Naive thymus-derived CD4-positive, alpha-beta T cell (primary cell): ENCODE measurements at regions not wholly inside any gene's neighbourhood (a gene's known extent, or its start where the extent isn't known, plus 50 kb on each side); places are given as distances from the start of the nearest gene placed in this dataset.

ENCODE experiments used
- ATAC-seq: fragments of 150-1000 bp; cut with Tn5 transposase; 2 replicates; pipeline ENCODE4 v1.10.0; 2021; ENCODE audit warnings: mild to moderate bottlenecking, moderate library complexity
- CTCF ChIA-PET: fragments of 350-600 bp; sonication (Branson Sonifier 250); formaldehyde crosslinking; loops from one replicate; lab custom pipeline; 2021; ENCODE audit warnings: antibody characterized with exemption; lab: Charles Lee
- POLR2A ChIA-PET: fragments of 350-600 bp; sonication (Branson Sonifier 250); formaldehyde crosslinking; loops from one replicate; lab custom pipeline; 2021; ENCODE audit warnings: antibody characterized with exemption, inconsistent platforms; lab: Charles Lee
- DNase-seq, 9 donors: peaks; one replicate each; pipeline versions ENCODE4 v3.0.0 to v3.0.0-alpha.2; 2020 to 2022; ENCODE audit warnings: mixed read lengths in 1 of 9
- H3K27ac ChIP-seq: one replicate; pipeline ENCODE4 v1.7.0; 2013; ENCODE audit warnings: mild to moderate bottlenecking, low read depth, low read length, moderate library complexity
- H3K27me3 ChIP-seq, 2 donors: one replicate each; pipeline ENCODE4 v1.7.0; 2013; ENCODE audit warnings: low read length in 2 of 2, mild to moderate bottlenecking in 2 of 2, moderate library complexity in 2 of 2; ENCODE audit not compliant: control insufficient read depth in 2 of 2, insufficient read depth in 2 of 2
- H3K36me3 ChIP-seq, 3 experiments: 1 replicate in 2 of 3; 2 replicates in 1 of 3; pipeline ENCODE4 v1.7.0; 2013; ENCODE audit warnings: low read length in 3 of 3, mild to moderate bottlenecking in 3 of 3, moderate library complexity in 1 of 3; ENCODE audit not compliant: insufficient read depth in 3 of 3, control insufficient read depth in 2 of 3
- H3K4me1 ChIP-seq, 2 donors: one replicate each; pipeline ENCODE4 v1.7.0; 2013; ENCODE audit warnings: low read length in 2 of 2, mild to moderate bottlenecking in 2 of 2, moderate library complexity in 1 of 2; ENCODE audit not compliant: control insufficient read depth in 2 of 2, insufficient read depth in 2 of 2
- H3K4me3 ChIP-seq: 2 replicates; pipeline ENCODE4 v1.7.0; 2013; ENCODE audit warnings: mild to moderate bottlenecking, low read length
- H3K9me3 ChIP-seq, 3 experiments: 1 replicate in 2 of 3; 2 replicates in 1 of 3; pipeline ENCODE4 v1.7.0; 2013; ENCODE audit warnings: low read length in 3 of 3; ENCODE audit not compliant: control insufficient read depth in 2 of 3
- H3K27ac Mint-ChIP-seq, 9 donors: one replicate each; pipeline ENCODE4 v1.8.0; 2020 to 2022; ENCODE audit warnings: mixed read lengths in 9 of 9, mild to moderate bottlenecking in 8 of 9, moderate library complexity in 5 of 9, inconsistent platforms in 2 of 9
- H3K27me3 Mint-ChIP-seq, 5 donors: one replicate each; pipeline ENCODE4 v1.8.0; 2021 to 2022; ENCODE audit warnings: mixed read lengths in 5 of 5, mild to moderate bottlenecking in 1 of 5
- H3K36me3 Mint-ChIP-seq, 5 donors: one replicate each; pipeline ENCODE4 v1.8.0; 2020 to 2022; ENCODE audit warnings: mixed read lengths in 5 of 5, mild to moderate bottlenecking in 3 of 5, inconsistent platforms in 1 of 5
- H3K4me1 Mint-ChIP-seq, 7 donors: one replicate each; pipeline ENCODE4 v1.8.0; 2020 to 2022; ENCODE audit warnings: mixed read lengths in 7 of 7, mild to moderate bottlenecking in 3 of 7, inconsistent platforms in 1 of 7
- H3K4me3 Mint-ChIP-seq, 10 donors: one replicate each; pipeline ENCODE4 v1.8.0; 2020 to 2022; ENCODE audit warnings: mild to moderate bottlenecking in 10 of 10, mixed read lengths in 10 of 10, moderate library complexity in 6 of 10, inconsistent platforms in 2 of 10
- H3K9me3 Mint-ChIP-seq, 11 donors: one replicate each; pipeline ENCODE4 v1.8.0; 2020 to 2022; ENCODE audit warnings: mixed read lengths in 11 of 11, mild to moderate bottlenecking in 4 of 11, inconsistent platforms in 1 of 11, moderate library complexity in 1 of 11
- intact Hi-C, 2 donors: fragments of 100-400 bp; cut with micrococcal nuclease; formaldehyde crosslinking; loops; one replicate each; pipeline ENCODE4 v1.15.1; 2023

- no peaks in the 10 kb centered on the region for H3K27me3 ChIP-seq
- intact Hi-C loops: no loop called here
- CTCF ChIA-PET: no interaction called here
- no peak overlapping the region for H3K4me3 ChIP-seq
- H3K36me3 ChIP-seq: no peaks in the 10 kb centered on the region
- Mint-ChIP-seq H3K4me1 (no peaks in the 10 kb centered on the region), H3K27me3 (peaks cover 0 to 7% (median 0%) of the 10 kb centered on the region in 5 donors), H3K9me3 (peaks cover 0 to 3% (median 0%) of the 10 kb centered on the region in 11 donors), H3K27ac (no peak overlapping the region), H3K4me3 (no peak overlapping the region), H3K36me3 (no peaks in the 10 kb centered on the region)
- no peaks in the 10 kb centered on the region for H3K4me1 ChIP-seq
- no peaks in the 10 kb centered on the region for H3K9me3 ChIP-seq
- no peak for ATAC-seq
- no peak for DNase-seq
- POLR2A ChIA-PET: no interaction called here
- no peak overlapping the region for H3K27ac ChIP-seq
Measured at GRCh38 chr15:37165395-37165794, 65.0 kb upstream of the MEIS2 start.

GRCh38 chr15:37166402-37166801 is 66.1 kb upstream of the MEIS2 start:
- Histone ChIP-seq H3K4me3 (no peak overlapping the region), H3K9me3 (no peaks in the 10 kb centered on the region), H3K4me1 (no peaks in the 10 kb centered on the region), H3K27ac (no peak overlapping the region), H3K27me3 (no peaks in the 10 kb centered on the region), H3K36me3 (no peaks in the 10 kb centered on the region)
- CTCF ChIA-PET: no interaction called here
- H3K4me1 Mint-ChIP-seq: no peaks in the 10 kb centered on the region
- POLR2A ChIA-PET: no interaction called here
- H3K9me3 Mint-ChIP-seq: peaks cover 0 to 3% (median 0%) of the 10 kb centered on the region in 11 donors
- ATAC-seq (no peak), DNase-seq (no peak)
- H3K4me3 Mint-ChIP-seq: no peak overlapping the region
- intact Hi-C loops: no loop called here
- H3K27ac Mint-ChIP-seq: no peak overlapping the region
- no peaks in the 10 kb centered on the region for H3K36me3 Mint-ChIP-seq
- H3K27me3 Mint-ChIP-seq: peaks cover 0 to 7% (median 0%) of the 10 kb centered on the region in 5 donors

DNA sequence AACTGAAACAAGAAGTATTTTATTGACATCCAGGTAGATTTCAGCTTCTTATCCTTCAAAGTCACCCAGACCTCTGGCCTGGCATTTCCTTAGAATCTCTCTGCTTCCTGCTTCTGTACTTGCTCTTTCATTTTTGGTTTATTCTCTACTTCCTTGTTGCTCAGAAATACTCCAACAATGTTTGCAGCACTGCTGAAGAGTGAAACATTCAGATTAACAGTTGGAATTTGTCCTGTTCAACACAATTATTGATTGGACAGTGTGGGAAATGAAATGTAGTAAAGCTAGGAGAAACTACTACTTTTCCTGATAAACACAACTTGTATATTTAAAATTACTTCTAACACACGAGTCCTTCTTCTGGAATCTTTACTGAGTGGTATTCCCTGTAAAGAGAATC is 81.0 kb upstream of the MEIS2 start:
- DNase-seq (no peak), ATAC-seq (no peak)
- no peak overlapping the region for H3K27ac Mint-ChIP-seq
- CTCF ChIA-PET: no interaction called here
- no peak overlapping the region for H3K4me3 Mint-ChIP-seq
- POLR2A ChIA-PET: no interaction called here
- peaks cover 0 to 24% (median 3%) of the 10 kb centered on the region in 5 donors for H3K27me3 Mint-ChIP-seq
- no peaks in the 10 kb centered on the region for H3K27me3 ChIP-seq
- no peaks in the 10 kb centered on the region for H3K4me1 ChIP-seq
- peaks cover 0 to 9% (median 0%) of the 10 kb centered on the region in 3 experiments for H3K9me3 ChIP-seq
- H3K36me3 ChIP-seq: no peaks in the 10 kb centered on the region
- no peaks in the 10 kb centered on the region for H3K4me1 Mint-ChIP-seq
- peaks cover 2 to 39% (median 18%) of the 10 kb centered on the region in 11 donors for H3K9me3 Mint-ChIP-seq
- no peak overlapping the region for H3K4me3 ChIP-seq
- no peak overlapping the region for H3K27ac ChIP-seq
- H3K36me3 Mint-ChIP-seq: no peaks in the 10 kb centered on the region
- intact Hi-C loops: no loop called here

- Mint-ChIP-seq H3K27ac (no peak overlapping the region), H3K27me3 (peaks cover 0 to 1% (median 0%) of the 10 kb centered on the region in 5 donors), H3K4me1 (no peaks in the 10 kb centered on the region), H3K9me3 (peaks cover 0 to 12% (median 0%) of the 10 kb centered on the region in 11 donors), H3K36me3 (no peaks in the 10 kb centered on the region), H3K4me3 (no peak overlapping the region)
- ATAC-seq (no peak), DNase-seq (no peak)
- ChIA-PET CTCF (no interaction called here), POLR2A (no interaction called here)
- no peaks in the 10 kb centered on the region for H3K36me3 ChIP-seq
- H3K9me3 ChIP-seq: no peaks in the 10 kb centered on the region
- intact Hi-C loops: no loop called here
- no peaks in the 10 kb centered on the region for H3K4me1 ChIP-seq
- no peak overlapping the region for H3K27ac ChIP-seq
- no peaks in the 10 kb centered on the region for H3K27me3 ChIP-seq
- H3K4me3 ChIP-seq: no peak overlapping the region
Measured at GRCh38 chr15:37199545-37199944, 99.2 kb upstream of the MEIS2 start.

GRCh38 chr15:37203050-37203449 is 102.7 kb upstream of the MEIS2 start:
- no peak overlapping the region for H3K4me3 ChIP-seq
- no peak for DNase-seq
- ATAC-seq: no peak
- H3K27me3 ChIP-seq: no peaks in the 10 kb centered on the region
- H3K4me1 ChIP-seq: no peaks in the 10 kb centered on the region
- ChIA-PET POLR2A (no interaction called here), CTCF (interaction anchor here (0.6 kb wide), 1 partner anchor 760 kb away, joined by 3 read pairs; no protein-coding TSS in a partner anchor)
- H3K27me3 Mint-ChIP-seq: no peaks in the 10 kb centered on the region
- no peaks in the 10 kb centered on the region for H3K36me3 Mint-ChIP-seq
- peaks cover 0 to 4% (median 0%) of the 10 kb centered on the region in 11 donors for H3K9me3 Mint-ChIP-seq
- intact Hi-C loops: no loop called here
- no peaks in the 10 kb centered on the region for H3K36me3 ChIP-seq
- no peak overlapping the region for H3K27ac Mint-ChIP-seq
- no peak overlapping the region for H3K27ac ChIP-seq
- H3K9me3 ChIP-seq: no peaks in the 10 kb centered on the region
- H3K4me3 Mint-ChIP-seq: no peak overlapping the region
- H3K4me1 Mint-ChIP-seq: no peaks in the 10 kb centered on the region

DNA sequence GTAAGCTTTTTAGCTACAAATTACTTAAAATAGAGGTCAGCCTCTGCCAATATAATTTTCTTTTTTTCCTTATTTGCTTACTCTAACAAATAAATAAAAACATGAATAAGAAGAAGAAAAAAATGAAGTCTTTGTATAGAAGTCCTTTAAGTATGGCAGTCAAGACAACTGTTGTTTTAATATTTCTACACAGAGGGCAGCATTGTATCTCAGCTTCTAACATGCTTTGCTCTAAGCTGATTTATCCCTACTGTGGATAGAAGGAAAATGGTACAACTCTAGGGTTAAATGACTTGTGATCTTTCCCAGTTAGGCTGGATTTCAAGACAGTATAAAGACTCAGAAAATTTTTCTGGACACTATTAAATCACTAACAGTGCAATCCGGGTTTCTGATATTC is 104.3 kb upstream of the MEIS2 start:
- Mint-ChIP-seq H3K4me3 (no peak overlapping the region), H3K9me3 (peaks cover 0 to 4% (median 0%) of the 10 kb centered on the region in 11 donors)

GRCh38 chr15:37206690-37207089 is 106.3 kb upstream of the MEIS2 start:
- Histone ChIP-seq H3K27ac (no peak overlapping the region), H3K4me3 (no peak overlapping the region), H3K27me3 (no peaks in the 10 kb centered on the region), H3K4me1 (no peaks in the 10 kb centered on the region), H3K9me3 (no peaks in the 10 kb centered on the region), H3K36me3 (no peaks in the 10 kb centered on the region)
- ATAC-seq (no peak), DNase-seq (no peak)
- CTCF ChIA-PET: no interaction called here
- Mint-ChIP-seq H3K9me3 (peaks cover 0 to 9% (median 0%) of the 10 kb centered on the region in 11 donors), H3K27me3 (peaks cover 0 to 5% (median 0%) of the 10 kb centered on the region in 5 donors), H3K36me3 (no peaks in the 10 kb centered on the region), H3K27ac (no peak overlapping the region), H3K4me1 (no peaks in the 10 kb centered on the region), H3K4me3 (no peak overlapping the region)
- intact Hi-C loops: no loop called here
- POLR2A ChIA-PET: no interaction called here

More for the DNA sequence above, 104.3 kb upstream of the MEIS2 start:
- Histone ChIP-seq H3K36me3 (no peaks in the 10 kb centered on the region), H3K27ac (no peak overlapping the region), H3K9me3 (no peaks in the 10 kb centered on the region), H3K27me3 (no peaks in the 10 kb centered on the region), H3K4me3 (no peak overlapping the region), H3K4me1 (no peaks in the 10 kb centered on the region)
- ATAC-seq (no peak), DNase-seq (no peak)
- intact Hi-C loops: no loop called here
- CTCF ChIA-PET: no interaction called here
- POLR2A ChIA-PET: no interaction called here
- no peaks in the 10 kb centered on the region for H3K36me3 Mint-ChIP-seq
- H3K27ac Mint-ChIP-seq: no peak overlapping the region
- H3K27me3 Mint-ChIP-seq: no peaks in the 10 kb centered on the region
- H3K4me1 Mint-ChIP-seq: no peaks in the 10 kb centered on the region
